Upper lobe of left lung (tissue), 6 donors: ENCODE measurements at regions not wholly inside any gene's neighbourhood (a gene's known extent, or its start where the extent isn't known, plus 50 kb on each side); places are given as distances from the start of the nearest gene placed in this dataset.

Source experiments
- ATAC-seq, 2 donors: fragments of 200-7000 bp; cut with Tn5 transposase; one replicate each; pipeline ENCODE4 v1.9.1; 2022; ENCODE audit warnings: mild to moderate bottlenecking in 2 of 2, moderate library complexity in 2 of 2; ENCODE audit not compliant: low FRiP score in 2 of 2
- DNase-seq, 2 donors: peaks; one replicate each; pipeline ENCODE4 v3.0.0-alpha.2; 2019 to 2020
- H3K27ac ChIP-seq, 4 donors: fragments of 200-600 bp; sonication (generic); one replicate each; pipeline ENCODE4 v1.5.1; 2016 to 2019
- H3K27me3 ChIP-seq, 4 donors: fragments of 200-600 bp; sonication (generic); one replicate each; pipeline ENCODE4 v1.5.1; 2017 to 2019
- H3K36me3 ChIP-seq, 4 donors: fragments of 200-600 bp; sonication (generic); one replicate each; pipeline ENCODE4 v1.5.1; 2016 to 2019
- H3K4me1 ChIP-seq, 4 donors: fragments of 200-600 bp; sonication (generic); one replicate each; pipeline ENCODE4 v1.5.1; 2018 to 2019
- H3K4me3 ChIP-seq, 4 donors: fragments of 200-600 bp; sonication (generic); one replicate each; pipeline ENCODE4 v1.5.1; 2017 to 2019; ENCODE audit warnings: mild to moderate bottlenecking in 2 of 4, moderate library complexity in 1 of 4
- H3K9me3 ChIP-seq, 4 donors: fragments of 200-600 bp; sonication (generic); one replicate each; pipeline ENCODE4 v1.5.1; 2018 to 2019
- EP300 ChIP-seq, 4 donors: sonication (generic); formaldehyde crosslinking; IDR thresholded peaks; one replicate each; pipeline ENCODE4 v1.5.1; 2017; ENCODE audit warnings: antibody characterized with exemption in 4 of 4, control low read depth in 2 of 4
- POLR2A ChIP-seq, 4 donors: fragments of 450-650 bp; IDR thresholded peaks; one replicate each; pipeline ENCODE4 v1.5.1; 2016 to 2017; ENCODE audit warnings: antibody characterized with exemption in 4 of 4, mild to moderate bottlenecking in 2 of 4
- POLR2AphosphoS5 ChIP-seq, 2 donors: sonication (generic); formaldehyde crosslinking; IDR thresholded peaks; one replicate each; pipeline ENCODE4 v1.5.1; 2017; ENCODE audit warnings: antibody characterized with exemption in 2 of 2
- WGBS, 2 donors: methylation state at CpG; one replicate each; pipeline ENCODE4 v1.1.5; 2017 to 2018; 5-methylcytosine and 5-hydroxymethylcytosine counted together
- TF ChIP-seq, protein P1 (sequence below), 6 experiments: fragments of 450-650 bp in 4 of 6; fragments of 200-600 bp in 2 of 6; sonication (generic) in 2 of 6; IDR thresholded peaks; one replicate each; pipeline ENCODE4 v1.5.1; 2016 to 2019; ENCODE audit warnings: antibody characterized with exemption in 6 of 6
- donor health status: DM: no; HTN: no; CAD: no; lungs with moderate emphysema.
- donor health status: DM: no; HTN: yes; CAD: no; lungs with severe emphysema.

DNA sequence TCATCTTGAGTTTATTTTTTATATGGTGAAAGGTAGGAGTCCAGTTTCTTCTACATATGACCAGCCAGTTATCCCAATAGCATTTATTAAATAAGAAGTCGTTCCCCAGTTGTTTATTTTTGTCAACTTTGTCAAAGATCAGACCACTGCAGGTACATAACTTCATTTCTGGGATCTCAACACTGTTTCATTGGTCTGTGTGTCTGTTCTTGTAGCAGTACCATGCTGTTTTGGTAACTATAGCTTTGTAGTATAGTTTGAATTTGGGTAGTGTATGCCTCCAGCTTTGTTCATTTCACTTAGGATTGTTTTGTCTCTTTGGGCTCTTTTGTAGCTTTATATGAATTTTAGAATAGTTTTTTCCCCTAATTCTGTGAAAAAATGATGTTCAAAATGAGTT, 340.4 kb upstream of the PCDH20 start:
- H3K36me3 ChIP-seq = no peaks in the 10 kb centered on the region
- H3K4me3 ChIP-seq = no peak overlapping the region
- H3K27ac ChIP-seq = no peak overlapping the region
- H3K4me1 ChIP-seq = no peaks in the 10 kb centered on the region
- ATAC-seq (no peak), DNase-seq (no peak)
- H3K9me3 ChIP-seq = peaks cover 0 to 5% (median 4%) of the 10 kb centered on the region in 4 donors
- WGBS, 2 donors = 73 to 85% methylated on average over 1 of the region's 1 CpG
- TF ChIP-seq, protein P1, sequence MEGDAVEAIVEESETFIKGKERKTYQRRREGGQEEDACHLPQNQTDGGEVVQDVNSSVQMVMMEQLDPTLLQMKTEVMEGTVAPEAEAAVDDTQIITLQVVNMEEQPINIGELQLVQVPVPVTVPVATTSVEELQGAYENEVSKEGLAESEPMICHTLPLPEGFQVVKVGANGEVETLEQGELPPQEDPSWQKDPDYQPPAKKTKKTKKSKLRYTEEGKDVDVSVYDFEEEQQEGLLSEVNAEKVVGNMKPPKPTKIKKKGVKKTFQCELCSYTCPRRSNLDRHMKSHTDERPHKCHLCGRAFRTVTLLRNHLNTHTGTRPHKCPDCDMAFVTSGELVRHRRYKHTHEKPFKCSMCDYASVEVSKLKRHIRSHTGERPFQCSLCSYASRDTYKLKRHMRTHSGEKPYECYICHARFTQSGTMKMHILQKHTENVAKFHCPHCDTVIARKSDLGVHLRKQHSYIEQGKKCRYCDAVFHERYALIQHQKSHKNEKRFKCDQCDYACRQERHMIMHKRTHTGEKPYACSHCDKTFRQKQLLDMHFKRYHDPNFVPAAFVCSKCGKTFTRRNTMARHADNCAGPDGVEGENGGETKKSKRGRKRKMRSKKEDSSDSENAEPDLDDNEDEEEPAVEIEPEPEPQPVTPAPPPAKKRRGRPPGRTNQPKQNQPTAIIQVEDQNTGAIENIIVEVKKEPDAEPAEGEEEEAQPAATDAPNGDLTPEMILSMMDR (IDR thresholded peaks at IDR 0.05) = no peak
- TF ChIP-seq EP300 (IDR thresholded peaks at IDR 0.05) = no peak
- no peak for TF ChIP-seq POLR2AphosphoS5 (IDR thresholded peaks at IDR 0.05)
- no peak for TF ChIP-seq POLR2A (IDR thresholded peaks at IDR 0.05)
- H3K27me3 ChIP-seq = no peaks in the 10 kb centered on the region

DNA sequence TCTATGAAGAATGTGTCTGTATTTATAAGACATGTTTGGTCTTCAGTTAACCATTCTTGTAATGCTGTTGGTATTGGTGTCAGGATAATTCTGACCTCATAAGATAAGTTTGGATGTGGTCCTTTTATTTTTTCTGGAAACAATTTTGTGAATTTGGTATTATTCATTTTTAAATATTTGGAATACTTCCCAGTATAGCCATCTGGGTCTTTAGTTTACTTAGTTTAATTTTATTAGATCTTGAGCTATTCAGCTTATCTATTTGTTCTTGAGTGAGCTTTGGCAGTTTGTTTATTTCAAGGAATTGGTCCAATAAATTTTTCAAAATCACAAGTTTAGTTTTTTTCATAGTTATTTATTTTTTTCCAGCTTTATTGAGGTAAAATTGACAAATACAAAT, 335.4 kb upstream of the PCDH20 start:
- H3K27me3 ChIP-seq = no peaks in the 10 kb centered on the region
- H3K36me3 ChIP-seq = no peaks in the 10 kb centered on the region
- no peaks in the 10 kb centered on the region for H3K4me1 ChIP-seq
- no peak for ATAC-seq
- no peak for DNase-seq
- no peak for TF ChIP-seq POLR2A (IDR thresholded peaks at IDR 0.05)
- no peak for TF ChIP-seq POLR2AphosphoS5 (IDR thresholded peaks at IDR 0.05)
- TF ChIP-seq EP300 (IDR thresholded peaks at IDR 0.05) = no peak
- TF ChIP-seq, protein P1 (IDR thresholded peaks at IDR 0.05) = no peak
- H3K27ac ChIP-seq = no peak overlapping the region
- H3K9me3 ChIP-seq = peaks cover 0 to 5% (median 1%) of the 10 kb centered on the region in 4 donors
- H3K4me3 ChIP-seq = no peak overlapping the region

DNA sequence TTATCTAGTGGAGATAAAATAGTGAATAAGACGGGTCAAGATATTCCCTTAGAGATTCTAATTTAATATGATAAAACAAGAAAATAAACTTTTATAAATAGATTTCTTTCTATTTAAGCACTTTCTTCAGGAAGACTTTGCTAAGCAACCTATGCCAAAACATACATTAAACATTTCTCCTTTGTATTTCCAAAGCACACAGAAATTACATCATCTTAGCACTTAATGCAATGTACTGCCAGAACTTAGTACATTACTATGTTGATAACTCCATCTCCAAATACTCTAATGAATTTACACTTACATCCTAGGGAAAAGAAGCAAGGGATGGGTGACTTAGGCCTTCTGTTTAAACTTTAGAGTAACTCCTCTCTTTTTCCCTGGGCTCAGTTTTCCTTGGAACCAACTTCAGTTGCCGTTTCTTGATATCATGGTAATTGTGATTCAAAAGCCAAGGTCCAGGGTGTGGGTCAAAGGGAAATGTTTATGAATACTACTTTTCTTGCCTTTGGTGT, 322.6 kb upstream of the PCDH20 start:
- Histone ChIP-seq H3K9me3 (no peaks in the 10 kb centered on the region), H3K27me3 (no peaks in the 10 kb centered on the region), H3K27ac (no peak overlapping the region), H3K4me3 (no peak overlapping the region), H3K36me3 (no peaks in the 10 kb centered on the region), H3K4me1 (no peaks in the 10 kb centered on the region)
- 78 to 84% methylated on average over 2 of the region's 2 CpGs for WGBS, 2 donors
- TF ChIP-seq POLR2A (IDR thresholded peaks at IDR 0.05) = no peak
- TF ChIP-seq EP300 (IDR thresholded peaks at IDR 0.05) = no peak
- TF ChIP-seq, protein P1 (IDR thresholded peaks at IDR 0.05) = no peak
- TF ChIP-seq POLR2AphosphoS5 (IDR thresholded peaks at IDR 0.05) = no peak
- ATAC-seq = no peak
- no peak for DNase-seq

DNA sequence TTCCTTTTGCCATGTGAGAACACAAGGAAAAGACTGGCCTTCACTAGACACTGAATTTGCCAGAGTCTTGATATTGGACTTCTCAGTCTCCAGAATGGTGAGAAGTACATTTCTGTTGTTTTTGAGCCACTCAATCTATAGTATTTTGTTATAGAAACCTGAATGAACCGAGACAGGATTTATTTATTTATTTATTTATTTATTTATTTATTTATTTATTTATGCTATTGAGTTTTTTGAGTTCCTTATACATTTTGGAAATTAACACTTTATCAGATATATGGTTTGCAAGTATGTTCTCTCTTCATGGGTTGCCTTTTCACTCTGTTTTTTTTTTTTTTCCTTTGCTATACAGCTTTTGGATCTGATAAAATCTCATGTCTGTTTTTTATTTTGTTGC, 319.0 kb upstream of the PCDH20 start:
- TF ChIP-seq, protein P1 (IDR thresholded peaks at IDR 0.05) = no peak
- no peak for TF ChIP-seq POLR2A (IDR thresholded peaks at IDR 0.05)
- no peak for TF ChIP-seq EP300 (IDR thresholded peaks at IDR 0.05)
- 63 to 72% methylated on average over 1 of the region's 1 CpG for WGBS, 2 donors
- Histone ChIP-seq H3K27ac (no peak overlapping the region), H3K27me3 (no peaks in the 10 kb centered on the region), H3K4me1 (no peaks in the 10 kb centered on the region), H3K4me3 (no peak overlapping the region), H3K9me3 (no peaks in the 10 kb centered on the region), H3K36me3 (no peaks in the 10 kb centered on the region)
- DNase-seq = no peak
- no peak for ATAC-seq

DNA sequence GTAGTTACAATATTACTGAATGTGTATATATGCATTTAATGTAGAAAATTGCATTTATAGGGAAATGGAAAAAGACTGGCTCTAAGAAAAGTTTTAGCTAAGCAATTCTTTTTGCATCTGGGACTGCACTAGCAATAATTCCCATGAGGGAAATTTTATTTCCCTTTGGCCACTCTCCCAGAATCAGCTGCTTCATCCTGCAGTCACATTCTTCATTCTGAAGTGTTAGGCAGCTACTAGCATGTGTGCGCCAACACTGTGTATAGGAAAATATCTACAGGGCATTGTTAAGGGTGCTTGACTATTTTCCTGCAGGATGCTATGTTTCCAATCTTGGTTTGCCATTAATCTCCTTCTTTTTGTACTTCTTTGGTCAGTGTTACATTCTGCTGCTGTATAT, 312.8 kb upstream of the PCDH20 start:
- no peaks in the 10 kb centered on the region for H3K27me3 ChIP-seq
- peaks cover 0 to 3% (median 0%) of the 10 kb centered on the region in 4 donors for H3K4me1 ChIP-seq
- H3K4me3 ChIP-seq = no peak overlapping the region
- TF ChIP-seq POLR2A (IDR thresholded peaks at IDR 0.05) = no peak
- no peak for TF ChIP-seq POLR2AphosphoS5 (IDR thresholded peaks at IDR 0.05)
- TF ChIP-seq, protein P1 (IDR thresholded peaks at IDR 0.05) = no peak
- no peak for TF ChIP-seq EP300 (IDR thresholded peaks at IDR 0.05)
- peak in 1 of 2 donors; percentile 32 for ATAC-seq
- DNase-seq = no peak
- H3K36me3 ChIP-seq = no peaks in the 10 kb centered on the region
- WGBS, 2 donors = 32 to 48% methylated on average over 1 of the region's 1 CpG
- H3K27ac ChIP-seq = no peak overlapping the region
- no peaks in the 10 kb centered on the region for H3K9me3 ChIP-seq
